ENCODE measurements at regions not wholly inside any gene's neighbourhood (a gene's known extent, or its start where the extent isn't known, plus 50 kb on each side); places are given as distances from the start of the nearest gene placed in this dataset.

DNA sequence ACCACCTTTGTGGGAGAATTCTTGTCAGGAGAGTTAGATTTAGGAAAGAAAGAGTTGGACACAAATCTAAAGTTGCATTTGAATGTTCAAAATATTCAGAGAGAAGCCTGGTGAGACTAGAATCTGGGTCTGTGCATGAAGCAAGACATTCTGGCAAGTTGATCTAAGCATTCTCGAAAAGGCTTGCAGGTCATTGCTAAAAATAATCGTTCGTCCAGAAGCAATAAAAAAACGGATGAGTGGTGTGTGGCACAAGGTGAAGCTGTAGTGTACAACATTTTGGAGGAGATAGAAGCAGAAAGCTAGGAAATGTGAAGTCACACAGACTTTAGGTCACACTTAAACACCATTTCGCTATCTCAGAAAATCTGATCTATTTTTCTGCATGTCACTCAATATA, 114.9 kb upstream of the IFNGR1 start (continued):
- TF ChIP-seq, protein P1, sequence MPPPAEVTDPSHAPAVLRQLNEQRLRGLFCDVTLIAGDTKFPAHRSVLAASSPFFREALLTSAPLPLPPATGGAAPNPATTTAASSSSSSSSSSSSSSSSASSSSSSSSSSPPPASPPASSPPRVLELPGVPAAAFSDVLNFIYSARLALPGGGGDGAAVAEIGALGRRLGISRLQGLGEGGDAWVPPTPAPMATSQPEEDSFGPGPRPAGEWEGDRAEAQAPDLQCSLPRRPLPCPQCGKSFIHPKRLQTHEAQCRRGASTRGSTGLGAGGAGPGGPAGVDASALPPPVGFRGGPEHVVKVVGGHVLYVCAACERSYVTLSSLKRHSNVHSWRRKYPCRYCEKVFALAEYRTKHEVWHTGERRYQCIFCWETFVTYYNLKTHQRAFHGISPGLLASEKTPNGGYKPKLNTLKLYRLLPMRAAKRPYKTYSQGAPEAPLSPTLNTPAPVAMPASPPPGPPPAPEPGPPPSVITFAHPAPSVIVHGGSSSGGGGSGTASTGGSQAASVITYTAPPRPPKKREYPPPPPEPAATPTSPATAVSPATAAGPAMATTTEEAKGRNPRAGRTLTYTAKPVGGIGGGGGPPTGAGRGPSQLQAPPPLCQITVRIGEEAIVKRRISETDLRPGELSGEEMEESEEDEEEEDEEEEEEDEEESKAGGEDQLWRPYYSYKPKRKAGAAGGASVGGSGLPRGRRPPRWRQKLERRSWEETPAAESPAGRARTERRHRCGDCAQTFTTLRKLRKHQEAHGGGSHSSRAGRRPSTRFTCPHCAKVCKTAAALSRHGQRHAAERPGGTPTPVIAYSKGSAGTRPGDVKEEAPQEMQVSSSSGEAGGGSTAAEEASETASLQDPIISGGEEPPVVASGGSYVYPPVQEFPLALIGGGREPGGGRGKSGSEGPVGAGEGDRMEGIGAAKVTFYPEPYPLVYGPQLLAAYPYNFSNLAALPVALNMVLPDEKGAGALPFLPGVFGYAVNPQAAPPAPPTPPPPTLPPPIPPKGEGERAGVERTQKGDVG (CRISPR knock-in tag; IDR thresholded peaks at IDR 0.05): no peak
- TF ChIP-seq ZNF274 (IDR thresholded peaks at IDR 0.05; ENCODE audit: insufficient read depth, insufficient read length) (no peak), MYB (IDR thresholded peaks at IDR 0.05; ENCODE audit: borderline replicate concordance, low read depth, low read length) (no peak), RELA (IDR thresholded peaks at IDR 0.05; ENCODE audit: borderline replicate concordance, partially characterized antibody) (no peak), EED (IDR thresholded peaks at IDR 0.05; ENCODE audit: low read depth) (no peak), RAD51 (IDR thresholded peaks at IDR 0.05) (no peak), POLR2A (IDR thresholded peaks at IDR 0.05; ENCODE audit: low read depth, low read length) (no peak)

DNA sequence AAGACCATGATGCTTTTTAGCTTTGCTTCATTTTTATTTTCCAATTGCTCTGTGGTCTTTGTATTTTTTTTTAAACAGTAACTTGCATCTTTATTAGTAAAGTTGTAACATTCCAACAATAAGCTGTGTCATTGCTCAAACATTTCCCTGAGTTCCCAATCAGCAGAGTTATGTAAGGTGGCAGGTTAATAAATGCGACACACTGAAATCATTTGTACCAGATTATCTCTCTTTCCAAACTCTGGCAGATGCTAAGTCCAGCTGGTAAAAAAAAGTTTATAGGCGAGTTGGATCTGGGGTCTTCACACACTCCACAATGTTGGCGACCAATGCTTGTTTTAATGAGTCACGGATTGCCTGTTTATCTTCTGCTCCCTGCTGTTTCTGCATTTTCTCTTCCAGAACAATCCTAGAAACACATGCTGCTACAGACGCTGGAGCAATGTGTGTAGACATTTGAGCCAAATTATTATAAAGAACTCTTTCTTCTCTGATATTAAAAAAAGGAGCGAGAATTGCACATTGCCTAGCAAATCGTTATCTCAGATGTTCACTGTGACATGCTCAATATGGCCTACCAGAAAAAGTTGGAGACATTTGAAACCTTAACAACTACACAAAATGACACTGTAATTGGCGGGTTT, 113.6 kb upstream of the IFNGR1 start:
- in situ Hi-C loops (cut with MboI) (no loop called here), intact Hi-C loops (cut with micrococcal nuclease; ENCODE audit: unreplicated experiment) (no loop called here)
- BruUV-seq (replicated peaks): no TSS peak
- Histone ChIP-seq H3K27me3 (replicated peaks in 1 of 2; ENCODE audit: control insufficient read depth in 2 of 2, insufficient read depth in 2 of 2, low read length in 1 of 2) (no peaks in the 10 kb centered on the region), H3K27ac (ENCODE audit: control insufficient read depth, insufficient read depth) (no peak overlapping the region), H3K79me2 (ENCODE audit: control insufficient read depth, insufficient read depth, low read length) (no peaks in the 10 kb centered on the region), H3K9me3 (replicated peaks; ENCODE audit: control insufficient read depth, insufficient read depth, low read length) (no peaks in the 10 kb centered on the region), H2AFZ (ENCODE audit: control insufficient read depth, low read depth, low read length) (no peak overlapping the region), H3K4me1 (ENCODE audit: control insufficient read depth, insufficient read depth, low read length) (no peaks in the 10 kb centered on the region), H3K9ac (ENCODE audit: control insufficient read depth, insufficient read depth, low read length) (no peak overlapping the region), H3K36me3 (ENCODE audit: control insufficient read depth in 2 of 2, insufficient read depth in 2 of 2, low read length in 1 of 2) (no peaks in the 10 kb centered on the region), H3K4me2 (ENCODE audit: control insufficient read depth, insufficient read depth) (no peak overlapping the region), H4K20me1 (ENCODE audit: control insufficient read depth, insufficient read depth) (no peaks in the 10 kb centered on the region), H3K4me3 (no peak overlapping the region)
- POLR2A ChIA-PET: no interaction called here
- CTCF ChIA-PET: interaction anchor here (0.6 to 2.7 kb wide), 6 partner anchors 9 to 249 kb away, joined by 3 to 8 read pairs (median 4); no protein-coding TSS in a partner anchor
- RAD21 ChIA-PET (ENCODE audit: unreplicated experiment): no interaction called here
- WGBS (ENCODE audit: insufficient coverage, insufficient replicate concordance, low lambda C conversion rate, missing lambda C conversion rate): 62% methylated on average over 8 of the region's 8 CpGs
- FAIRE-seq (no peak), ATAC-seq (no peak), DNase-seq (ENCODE audit: low read depth, low spot score) (no peak)
- SMC1A ChIA-PET (ENCODE audit: uncharacterized antibody, unreplicated experiment): interaction anchor here (0.6 to 1.6 kb wide), 4 partner anchors 11 to 299 kb away, joined by 3 to 4 read pairs (median 4); no protein-coding TSS in a partner anchor
- TF ChIP-seq SMC3 (IDR thresholded peaks at IDR 0.05; ENCODE audit: borderline replicate concordance, low read length) (no peak), KDM1A (IDR thresholded peaks at IDR 0.05; ENCODE audit: borderline replicate concordance) (no peak), NFIC (IDR thresholded peaks at IDR 0.05; ENCODE audit: low read depth, low read length) (no peak), MEF2A (IDR thresholded peaks at IDR 0.05; ENCODE audit: insufficient read depth, low read depth, low read length) (no peak), SMAD1 (IDR thresholded peaks at IDR 0.05; ENCODE audit: low read depth, partially characterized antibody) (no peak), CREB1 (IDR thresholded peaks at IDR 0.05; ENCODE audit: low read depth) (no peak), SREBF1 (IDR thresholded peaks at IDR 0.05; ENCODE audit: low read length) (no peak), WRNIP1 (IDR thresholded peaks at IDR 0.05; ENCODE audit: borderline replicate concordance, low read depth, low read length) (no peak), BRCA1 (IDR thresholded peaks at IDR 0.05; ENCODE audit: low read depth, low read length) (no peak), NRF1 (conservative IDR thresholded peaks at IDR 0.05; ENCODE audit: low read depth, low read length) (no peak)
- TF ChIP-seq, protein P2, sequence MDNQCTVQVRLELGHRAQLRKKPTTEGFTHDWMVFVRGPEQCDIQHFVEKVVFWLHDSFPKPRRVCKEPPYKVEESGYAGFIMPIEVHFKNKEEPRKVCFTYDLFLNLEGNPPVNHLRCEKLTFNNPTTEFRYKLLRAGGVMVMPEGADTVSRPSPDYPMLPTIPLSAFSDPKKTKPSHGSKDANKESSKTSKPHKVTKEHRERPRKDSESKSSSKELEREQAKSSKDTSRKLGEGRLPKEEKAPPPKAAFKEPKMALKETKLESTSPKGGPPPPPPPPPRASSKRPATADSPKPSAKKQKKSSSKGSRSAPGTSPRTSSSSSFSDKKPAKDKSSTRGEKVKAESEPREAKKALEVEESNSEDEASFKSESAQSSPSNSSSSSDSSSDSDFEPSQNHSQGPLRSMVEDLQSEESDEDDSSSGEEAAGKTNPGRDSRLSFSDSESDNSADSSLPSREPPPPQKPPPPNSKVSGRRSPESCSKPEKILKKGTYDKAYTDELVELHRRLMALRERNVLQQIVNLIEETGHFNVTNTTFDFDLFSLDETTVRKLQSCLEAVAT (IDR thresholded peaks at IDR 0.05): no peak

Measured in GM12878 (cell line).